ENCODE measurements at regions not wholly inside any gene's neighbourhood (a gene's known extent, or its start where the extent isn't known, plus 50 kb on each side); places are given as distances from the start of the nearest gene placed in this dataset.

DNA sequence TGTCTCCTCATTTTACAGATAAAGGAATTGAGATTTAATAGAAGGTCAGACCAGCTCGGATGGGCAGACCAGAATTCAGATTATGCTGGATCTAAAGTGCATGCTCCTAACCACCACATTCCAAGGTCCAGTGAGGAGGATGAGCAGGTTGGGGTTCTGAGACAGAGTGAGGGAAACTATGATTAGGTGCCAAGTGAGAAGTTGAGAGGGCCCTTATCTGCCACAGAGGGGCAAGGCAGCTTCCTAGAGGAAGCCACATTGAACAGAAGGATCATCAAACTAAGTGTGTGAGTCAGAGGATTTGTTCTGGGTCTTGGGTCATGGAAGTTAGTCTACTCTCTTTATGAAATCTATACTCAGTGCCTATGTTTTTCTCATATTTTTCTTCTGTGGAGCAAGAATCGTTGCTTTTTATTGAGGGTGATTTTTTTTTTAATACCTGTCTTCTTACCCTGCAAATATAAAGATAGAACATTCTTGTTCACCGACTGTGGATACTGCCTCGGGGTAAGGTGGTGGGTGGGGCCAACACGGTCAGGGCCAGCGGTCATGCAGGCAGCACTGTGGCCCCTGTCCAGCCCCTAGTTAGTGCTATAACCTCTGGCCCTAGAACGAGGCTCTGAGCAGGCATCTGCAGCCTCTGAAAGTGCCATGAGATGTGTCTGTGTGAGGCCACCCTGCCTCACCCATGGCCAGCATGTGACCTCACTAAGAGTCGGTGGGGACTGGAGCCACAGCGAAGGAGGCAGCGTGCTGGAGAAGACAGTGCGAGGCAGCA is 55.6 kb upstream of the PTHLH start:
- Histone ChIP-seq H3K4me1 (peaks cover 19% of the 10 kb centered on the region), H3K27me3 (no peaks in the 10 kb centered on the region), H3K36me3 (no peaks in the 10 kb centered on the region), H3K4me3 (ENCODE audit: low read depth, low read length) (no peak overlapping the region), H3K9me3 (no peaks in the 10 kb centered on the region)
- TF ChIP-seq, protein P1, sequence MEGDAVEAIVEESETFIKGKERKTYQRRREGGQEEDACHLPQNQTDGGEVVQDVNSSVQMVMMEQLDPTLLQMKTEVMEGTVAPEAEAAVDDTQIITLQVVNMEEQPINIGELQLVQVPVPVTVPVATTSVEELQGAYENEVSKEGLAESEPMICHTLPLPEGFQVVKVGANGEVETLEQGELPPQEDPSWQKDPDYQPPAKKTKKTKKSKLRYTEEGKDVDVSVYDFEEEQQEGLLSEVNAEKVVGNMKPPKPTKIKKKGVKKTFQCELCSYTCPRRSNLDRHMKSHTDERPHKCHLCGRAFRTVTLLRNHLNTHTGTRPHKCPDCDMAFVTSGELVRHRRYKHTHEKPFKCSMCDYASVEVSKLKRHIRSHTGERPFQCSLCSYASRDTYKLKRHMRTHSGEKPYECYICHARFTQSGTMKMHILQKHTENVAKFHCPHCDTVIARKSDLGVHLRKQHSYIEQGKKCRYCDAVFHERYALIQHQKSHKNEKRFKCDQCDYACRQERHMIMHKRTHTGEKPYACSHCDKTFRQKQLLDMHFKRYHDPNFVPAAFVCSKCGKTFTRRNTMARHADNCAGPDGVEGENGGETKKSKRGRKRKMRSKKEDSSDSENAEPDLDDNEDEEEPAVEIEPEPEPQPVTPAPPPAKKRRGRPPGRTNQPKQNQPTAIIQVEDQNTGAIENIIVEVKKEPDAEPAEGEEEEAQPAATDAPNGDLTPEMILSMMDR (IDR thresholded peaks at IDR 0.05; ENCODE audit: low read depth, low read length): no peak
- no peak for DNase-seq

DNA sequence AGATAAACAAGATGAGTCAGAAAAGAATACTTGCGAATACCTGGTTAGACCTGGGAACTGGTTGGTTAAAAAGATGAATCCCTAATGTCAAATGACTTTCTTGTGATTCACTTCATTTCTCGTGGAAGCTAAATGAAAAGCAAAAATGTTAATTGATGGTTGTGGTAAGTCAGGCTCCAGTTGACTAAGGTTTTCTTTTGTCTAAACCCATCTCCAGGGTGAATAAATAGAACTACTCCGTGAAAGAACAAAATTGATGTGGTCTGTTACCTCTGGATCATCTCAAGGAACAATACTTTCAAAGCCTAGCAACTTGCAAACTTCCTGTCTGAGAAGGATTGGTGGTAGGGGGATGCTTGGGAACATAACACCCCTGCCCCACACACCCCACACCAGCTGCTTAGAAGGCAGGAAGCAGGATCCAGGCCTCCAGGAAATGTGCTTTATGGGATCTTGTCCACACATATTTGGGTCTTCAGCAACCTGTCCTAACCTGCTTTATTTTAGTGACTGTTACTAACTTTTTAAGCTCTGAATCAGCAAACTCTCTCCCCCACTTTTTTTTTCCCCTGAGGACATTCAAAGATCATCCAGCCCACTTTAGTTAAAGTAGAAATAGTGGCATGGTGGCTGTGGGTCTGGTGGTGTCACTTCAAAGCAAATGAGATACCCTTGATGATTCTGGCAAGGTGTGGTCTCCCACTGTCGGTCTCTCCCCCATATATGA is 60.4 kb upstream of the PTHLH start:
- no peaks in the 10 kb centered on the region for H3K27me3 ChIP-seq
- TF ChIP-seq, protein P1 (IDR thresholded peaks at IDR 0.05; ENCODE audit: low read depth, low read length): no peak
- H3K36me3 ChIP-seq: no peaks in the 10 kb centered on the region
- peaks cover 5% of the 10 kb centered on the region for H3K4me1 ChIP-seq
- no peak for DNase-seq
- H3K4me3 ChIP-seq (ENCODE audit: low read depth, low read length): no peak overlapping the region
- H3K9me3 ChIP-seq: no peaks in the 10 kb centered on the region

DNA sequence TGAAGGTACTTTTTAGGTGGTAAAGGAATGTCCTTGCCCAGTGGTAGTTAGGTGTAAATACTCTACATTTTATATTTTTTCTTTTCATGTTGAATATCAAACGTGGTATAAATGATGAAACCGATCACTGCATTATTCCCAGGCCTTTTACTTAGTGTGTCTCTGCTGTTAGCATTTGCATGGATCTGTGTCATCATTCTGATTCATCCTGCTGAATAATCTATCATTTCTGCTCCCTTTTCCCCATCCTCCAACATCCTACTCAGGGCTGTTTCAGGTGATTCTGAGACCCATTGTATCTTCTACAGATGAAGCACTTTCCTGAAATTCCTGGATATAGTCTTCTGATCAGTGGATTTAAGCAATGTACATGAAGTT is 61.0 kb upstream of the PTHLH start:
- H3K36me3 ChIP-seq: no peaks in the 10 kb centered on the region
- DNase-seq: no peak
- no peaks in the 10 kb centered on the region for H3K9me3 ChIP-seq
- TF ChIP-seq, protein P1 (IDR thresholded peaks at IDR 0.05; ENCODE audit: low read depth, low read length): no peak
- no peak overlapping the region for H3K4me3 ChIP-seq (ENCODE audit: low read depth, low read length)
- no peaks in the 10 kb centered on the region for H3K27me3 ChIP-seq
- peaks cover 3% of the 10 kb centered on the region for H3K4me1 ChIP-seq

DNA sequence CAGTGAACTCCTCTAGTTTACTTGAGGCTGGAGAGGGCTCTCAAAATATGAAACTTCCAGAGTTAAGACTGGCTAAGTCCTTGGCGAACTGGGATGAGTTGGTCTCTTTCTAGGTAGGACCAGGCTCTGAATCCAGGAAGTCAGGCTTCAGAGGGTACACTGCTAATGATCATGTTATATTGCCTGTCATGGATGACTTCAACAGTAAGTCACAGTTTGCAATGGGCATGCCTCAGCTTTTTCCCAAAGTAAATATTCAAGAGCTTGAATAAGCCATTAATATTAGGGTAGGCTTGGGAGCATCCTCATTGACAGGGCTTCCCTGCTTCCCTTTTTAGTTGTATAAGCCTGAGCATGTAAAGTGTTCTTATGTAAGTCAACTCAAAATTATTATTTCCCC is 61.7 kb upstream of the PTHLH start:
- Histone ChIP-seq H3K4me1 (no peaks in the 10 kb centered on the region), H3K36me3 (no peaks in the 10 kb centered on the region), H3K27me3 (no peaks in the 10 kb centered on the region), H3K9me3 (no peaks in the 10 kb centered on the region), H3K4me3 (ENCODE audit: low read depth, low read length) (no peak overlapping the region)
- TF ChIP-seq, protein P1 (IDR thresholded peaks at IDR 0.05; ENCODE audit: low read depth, low read length): no peak
- DNase-seq: no peak

DNA sequence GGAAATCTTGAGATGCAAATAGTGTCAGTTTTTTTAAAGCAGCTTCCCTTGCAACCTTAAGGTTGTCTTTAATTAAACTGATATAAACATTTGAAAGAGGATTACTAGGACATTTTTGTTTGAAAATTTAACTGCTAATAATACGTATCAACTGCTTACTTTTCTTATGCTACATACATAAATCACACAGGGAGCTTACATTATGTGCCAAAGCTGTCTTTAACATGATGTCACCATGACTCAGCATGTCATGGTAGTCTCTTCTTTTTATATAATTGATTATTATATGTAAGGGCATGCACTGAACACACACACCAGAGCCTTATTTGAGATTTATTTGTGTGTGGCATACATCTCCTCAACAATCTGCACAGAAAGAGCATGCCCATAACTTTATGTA is 63.0 kb upstream of the PTHLH start:
- DNase-seq: no peak
- Histone ChIP-seq H3K36me3 (no peaks in the 10 kb centered on the region), H3K4me1 (no peaks in the 10 kb centered on the region), H3K9me3 (no peaks in the 10 kb centered on the region), H3K4me3 (ENCODE audit: low read depth, low read length) (no peak overlapping the region), H3K27me3 (no peaks in the 10 kb centered on the region)
- TF ChIP-seq, protein P1 (IDR thresholded peaks at IDR 0.05; ENCODE audit: low read depth, low read length): no peak

DNA sequence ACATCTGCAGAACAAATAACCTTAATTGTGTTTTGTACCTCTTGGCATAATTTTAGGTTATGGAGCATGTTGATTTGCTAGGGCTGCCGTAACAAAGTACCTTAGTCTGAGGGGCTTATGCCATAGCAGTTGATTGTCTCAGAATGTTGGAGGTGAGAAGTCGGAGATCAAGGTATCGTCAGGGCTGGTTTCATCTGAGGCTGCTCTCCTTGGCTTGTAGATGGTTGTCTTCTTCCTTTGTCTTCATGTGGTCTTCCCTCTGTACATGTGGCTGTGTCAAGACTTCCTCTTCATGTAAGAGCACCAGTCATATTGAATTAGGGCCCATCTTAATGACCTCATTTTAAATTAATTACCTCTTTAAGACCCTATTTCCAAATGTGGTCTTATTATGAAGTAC is 64.4 kb upstream of the PTHLH start:
- Histone ChIP-seq H3K36me3 (no peaks in the 10 kb centered on the region), H3K27me3 (no peaks in the 10 kb centered on the region), H3K4me3 (ENCODE audit: low read depth, low read length) (no peak overlapping the region), H3K9me3 (no peaks in the 10 kb centered on the region), H3K4me1 (no peaks in the 10 kb centered on the region)
- DNase-seq: no peak
- TF ChIP-seq, protein P1 (IDR thresholded peaks at IDR 0.05; ENCODE audit: low read depth, low read length): no peak

All from BE2C (cell line).